GM19324 (cell line): ENCODE measurements at regions not wholly inside any gene's neighbourhood (a gene's known extent, or its start where the extent isn't known, plus 50 kb on each side); places are given as distances from the start of the nearest gene placed in this dataset.

Source experiments
- ATAC-seq: cut with Tn5 transposase; IDR thresholded peaks from one replicate; pipeline ENCODE4 v1.9.1; 2021; ENCODE audit warnings: mild to moderate bottlenecking, moderate library complexity; ENCODE audit not compliant: unreplicated experiment, low FRiP score

DNA sequence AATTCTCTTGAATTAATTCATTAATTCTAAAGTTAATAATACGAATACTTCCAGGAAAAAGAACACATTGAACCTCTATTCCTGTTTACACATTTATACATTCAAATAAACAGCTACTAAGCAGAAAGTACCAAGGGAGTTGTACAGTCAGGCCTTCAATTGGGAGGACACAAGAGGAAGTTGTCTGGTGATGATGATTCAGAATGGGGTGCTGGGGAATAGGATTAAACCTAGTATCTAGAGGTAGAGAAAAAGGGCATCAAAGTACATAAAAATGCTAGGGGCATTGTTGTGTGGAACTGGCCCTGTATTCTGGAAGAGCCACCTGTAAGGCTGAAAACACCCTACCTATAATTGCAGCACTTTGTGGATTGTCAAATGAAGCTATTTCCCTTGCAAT is 71.7 kb upstream of the MROH9 start:
- no peak for ATAC-seq

- no peak for ATAC-seq
These were observed 71.1 kb upstream of the MROH9 start for GRCh38 chr1:170864238-170864637.

GRCh38 chr1:170864876-170865538 is 70.3 kb upstream of the MROH9 start:
- no peak for ATAC-seq

DNA sequence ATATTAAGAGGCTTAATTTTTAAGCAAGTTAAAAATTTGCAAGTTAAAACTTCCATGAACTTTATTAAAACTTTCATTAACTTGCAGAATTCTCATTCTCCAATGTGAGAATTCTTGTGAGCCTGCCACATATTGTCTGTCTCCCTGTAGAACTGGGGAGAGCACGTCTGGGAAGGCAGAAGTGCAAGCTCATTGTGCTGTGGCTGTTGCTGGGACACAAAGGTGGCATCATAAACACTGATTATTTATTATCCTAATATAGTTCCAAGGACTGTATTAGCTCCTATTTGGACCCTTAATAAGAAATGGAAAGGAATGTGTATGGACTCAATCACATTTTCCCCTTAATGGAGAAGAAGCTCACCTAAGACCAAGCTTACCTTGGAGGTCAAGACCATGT is 68.7 kb upstream of the MROH9 start:
- no peak for ATAC-seq

DNA sequence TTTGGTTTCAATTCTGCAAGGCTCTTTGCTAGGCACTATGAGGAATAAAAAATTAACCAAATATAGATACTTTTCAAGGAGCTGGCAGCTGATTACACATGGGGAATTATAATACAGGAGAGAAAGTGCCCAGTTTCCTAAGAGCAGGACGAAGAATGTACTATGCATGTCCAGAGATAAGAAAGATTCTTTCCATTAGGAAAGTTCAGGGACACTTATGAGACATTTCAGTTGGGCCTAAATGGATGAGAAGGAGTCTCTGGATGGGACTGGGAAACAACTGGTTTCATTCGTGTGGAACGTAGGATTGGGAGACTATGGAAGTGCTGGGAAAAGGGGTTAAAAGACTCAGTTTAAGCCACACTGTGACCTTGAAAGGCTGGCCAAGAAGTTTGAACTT is 63.5 kb upstream of the MROH9 start:
- ATAC-seq, result no peak

- ATAC-seq, result no peak
These were observed 62.7 kb upstream of the MROH9 start for GRCh38 chr1:170872663-170873062.

DNA sequence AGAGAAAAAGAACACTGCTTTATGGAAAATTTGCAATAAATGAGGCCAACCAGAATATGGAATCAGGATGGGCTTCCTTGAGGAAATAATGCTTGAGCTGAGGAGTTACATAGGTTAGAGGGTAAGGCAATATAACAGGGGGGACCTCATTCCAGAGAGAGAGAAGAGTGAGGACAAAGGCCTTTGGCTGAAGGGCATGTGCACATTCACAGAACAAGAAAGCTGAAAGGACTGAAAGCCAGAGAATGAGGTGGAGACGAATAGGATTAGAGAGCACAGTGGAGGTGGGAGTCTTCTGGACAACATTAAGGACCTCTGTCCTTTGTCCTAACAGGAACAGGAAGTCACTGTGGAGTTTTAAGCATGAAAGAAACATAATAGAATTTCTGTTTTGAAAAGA is 60.7 kb upstream of the MROH9 start:
- ATAC-seq, result no peak

GRCh38 chr1:170881268-170882265 is 53.8 kb upstream of the MROH9 start:
- peak; percentile 59 for ATAC-seq
